ENCODE measurements at regions not wholly inside any gene's neighbourhood (a gene's known extent, or its start where the extent isn't known, plus 50 kb on each side); places are given as distances from the start of the nearest gene placed in this dataset.
"Not testable (repeated sequence)": the region's sequence is repeated elsewhere in the genome, so short reads cannot be mapped to it uniquely, and the experiment has no call there.

DNA sequence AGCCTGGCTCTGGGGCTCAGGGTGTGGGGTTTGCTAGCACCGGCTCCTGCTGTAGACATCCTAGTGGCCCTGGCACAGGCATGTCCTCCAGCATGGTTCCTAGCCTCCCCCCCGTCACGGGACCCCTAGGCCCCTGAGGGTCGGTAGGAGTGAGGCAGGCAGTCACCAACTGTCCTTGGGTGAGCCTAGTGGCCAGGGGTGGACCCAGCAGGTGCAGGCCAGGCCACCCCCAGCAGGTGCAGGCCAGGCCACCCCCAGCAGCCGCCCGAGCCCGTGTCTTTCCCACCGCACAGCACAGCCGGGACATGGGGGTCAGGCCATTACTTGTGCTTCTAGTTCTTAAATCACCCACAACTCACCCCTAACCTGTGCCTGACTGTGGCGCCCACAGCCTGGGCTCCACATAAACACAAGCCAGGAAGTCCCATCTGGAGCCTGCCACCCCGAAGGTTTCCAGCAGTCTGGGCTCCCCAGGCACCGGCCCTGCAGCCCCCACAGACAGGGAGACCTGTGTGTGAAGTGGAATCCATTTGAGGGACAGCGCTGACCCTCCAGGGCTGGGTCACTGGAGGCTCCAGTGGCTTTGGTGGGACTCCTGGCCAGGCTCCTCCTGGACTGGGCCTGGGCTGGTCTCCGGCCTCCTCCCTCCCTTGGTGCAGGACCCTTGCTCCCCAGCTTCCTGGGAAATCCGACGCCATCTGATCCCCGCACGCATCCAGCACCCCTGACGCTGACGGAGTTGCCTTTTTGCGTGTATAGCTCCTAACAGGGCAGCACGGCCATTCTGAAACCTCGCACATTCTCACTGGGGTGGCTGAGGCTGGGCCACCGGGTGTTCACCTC lies 114.1 kb upstream of the LPCAT1 start:
- no peak for DNase-seq (ENCODE audit: extremely low read depth, low read depth)
- TF ChIP-seq, protein P1, sequence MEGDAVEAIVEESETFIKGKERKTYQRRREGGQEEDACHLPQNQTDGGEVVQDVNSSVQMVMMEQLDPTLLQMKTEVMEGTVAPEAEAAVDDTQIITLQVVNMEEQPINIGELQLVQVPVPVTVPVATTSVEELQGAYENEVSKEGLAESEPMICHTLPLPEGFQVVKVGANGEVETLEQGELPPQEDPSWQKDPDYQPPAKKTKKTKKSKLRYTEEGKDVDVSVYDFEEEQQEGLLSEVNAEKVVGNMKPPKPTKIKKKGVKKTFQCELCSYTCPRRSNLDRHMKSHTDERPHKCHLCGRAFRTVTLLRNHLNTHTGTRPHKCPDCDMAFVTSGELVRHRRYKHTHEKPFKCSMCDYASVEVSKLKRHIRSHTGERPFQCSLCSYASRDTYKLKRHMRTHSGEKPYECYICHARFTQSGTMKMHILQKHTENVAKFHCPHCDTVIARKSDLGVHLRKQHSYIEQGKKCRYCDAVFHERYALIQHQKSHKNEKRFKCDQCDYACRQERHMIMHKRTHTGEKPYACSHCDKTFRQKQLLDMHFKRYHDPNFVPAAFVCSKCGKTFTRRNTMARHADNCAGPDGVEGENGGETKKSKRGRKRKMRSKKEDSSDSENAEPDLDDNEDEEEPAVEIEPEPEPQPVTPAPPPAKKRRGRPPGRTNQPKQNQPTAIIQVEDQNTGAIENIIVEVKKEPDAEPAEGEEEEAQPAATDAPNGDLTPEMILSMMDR (IDR thresholded peaks at IDR 0.05; ENCODE audit: low read depth, low read length) = no peak

DNA sequence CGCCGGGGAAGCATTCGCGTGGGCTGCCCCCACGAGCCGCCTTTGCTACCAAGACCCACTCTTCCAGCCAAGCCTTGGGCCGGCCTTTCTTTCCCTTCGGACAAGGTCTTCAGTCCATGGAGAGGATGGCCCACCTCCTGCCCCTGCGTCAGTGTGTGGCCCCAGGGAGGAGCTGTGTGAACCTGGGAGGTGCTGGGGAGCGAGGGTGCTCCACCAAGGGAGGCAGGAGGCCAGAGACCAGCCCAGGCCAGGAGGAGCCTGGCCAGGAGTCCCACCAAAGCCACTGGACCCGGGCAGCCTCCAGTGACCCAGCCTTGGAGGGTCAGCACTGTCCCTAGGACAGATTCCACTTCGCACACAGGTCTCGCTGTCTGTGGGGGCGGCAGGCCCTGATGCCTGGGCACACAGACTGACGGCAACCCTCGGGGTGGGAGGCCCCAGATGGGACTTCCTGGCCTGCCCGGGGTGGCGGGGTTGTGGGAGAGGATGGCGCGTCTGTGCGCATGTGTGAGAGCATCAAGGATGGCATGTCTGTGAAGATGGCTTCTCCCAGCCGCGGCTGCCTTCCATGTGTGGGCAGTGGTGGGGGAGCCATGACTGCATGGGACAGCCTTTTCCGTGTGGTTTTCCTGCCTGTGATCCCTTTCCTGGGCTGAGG lies 113.3 kb upstream of the LPCAT1 start:
- no peak for DNase-seq (ENCODE audit: extremely low read depth, low read depth)
- TF ChIP-seq, protein P1 (IDR thresholded peaks at IDR 0.05; ENCODE audit: low read depth, low read length) = no peak

DNA sequence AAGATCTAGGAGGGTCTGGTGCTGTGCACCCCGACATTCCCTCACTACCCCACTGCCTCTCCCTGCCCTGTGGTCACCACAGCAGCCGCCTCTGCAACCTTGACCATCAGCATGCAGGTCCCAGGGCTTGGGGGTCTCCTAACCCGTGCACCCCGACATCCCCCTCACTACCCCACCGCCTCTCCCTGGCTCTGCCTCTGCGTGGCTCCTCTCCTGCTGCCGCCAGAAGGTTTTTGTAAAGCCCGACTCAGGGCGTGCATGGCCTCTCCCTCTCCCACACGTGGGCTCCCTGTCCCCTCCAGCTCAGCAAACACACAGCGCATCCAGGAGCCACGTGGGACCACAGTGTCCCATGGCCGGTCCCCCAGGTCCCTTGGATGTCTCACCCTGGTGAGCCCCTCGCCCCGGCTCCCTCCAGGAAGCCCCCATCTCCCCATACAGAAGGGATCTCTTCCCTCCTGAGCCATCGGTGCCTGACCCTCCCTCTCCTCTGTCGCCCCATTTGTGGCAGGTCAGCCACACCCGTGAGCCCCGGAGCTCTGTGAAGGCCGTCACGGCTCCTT lies 112.5 kb upstream of the LPCAT1 start:
- DNase-seq (ENCODE audit: extremely low read depth, low read depth) = not testable (repeated sequence)

DNA sequence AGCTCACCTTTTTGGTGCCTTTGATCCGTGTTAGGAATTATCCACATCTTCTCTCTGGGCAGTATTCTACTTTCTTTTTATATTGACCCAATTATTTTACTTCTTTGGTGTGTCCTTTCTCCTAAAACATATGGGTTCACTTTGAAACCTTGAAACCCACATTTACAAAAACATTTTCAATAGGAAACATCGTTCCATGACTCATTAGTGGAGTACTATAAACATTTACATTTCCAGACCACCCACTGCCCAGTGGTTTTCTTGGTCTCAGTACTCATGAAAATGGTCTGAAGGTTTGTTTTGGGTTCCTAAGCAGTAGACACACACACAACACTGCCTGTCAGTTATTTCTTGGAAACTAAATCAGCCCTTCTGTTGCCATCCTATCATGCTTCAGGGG lies 111.7 kb upstream of the LPCAT1 start:
- DNase-seq (ENCODE audit: extremely low read depth, low read depth) = not testable (repeated sequence)

DNA sequence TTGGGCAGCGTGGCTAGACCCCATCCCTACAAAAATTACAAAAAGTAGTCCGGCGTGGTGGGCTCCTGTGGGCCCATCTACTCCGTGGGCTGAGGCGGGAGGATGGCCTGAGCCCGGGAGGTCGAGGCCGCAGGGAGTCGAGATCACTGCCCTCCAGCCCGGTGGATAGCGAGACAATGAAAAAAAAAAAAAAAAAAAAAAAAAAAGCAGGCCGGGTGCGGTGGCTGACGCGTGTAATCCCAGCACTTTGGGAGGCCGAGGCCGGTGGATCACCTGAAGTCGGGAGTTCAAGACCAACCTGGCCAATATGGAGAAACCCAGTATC lies 110.5 kb upstream of the LPCAT1 start:
- DNase-seq (ENCODE audit: extremely low read depth, low read depth) = no peak
- TF ChIP-seq, protein P1 (IDR thresholded peaks at IDR 0.05; ENCODE audit: low read depth, low read length) = no peak

DNA sequence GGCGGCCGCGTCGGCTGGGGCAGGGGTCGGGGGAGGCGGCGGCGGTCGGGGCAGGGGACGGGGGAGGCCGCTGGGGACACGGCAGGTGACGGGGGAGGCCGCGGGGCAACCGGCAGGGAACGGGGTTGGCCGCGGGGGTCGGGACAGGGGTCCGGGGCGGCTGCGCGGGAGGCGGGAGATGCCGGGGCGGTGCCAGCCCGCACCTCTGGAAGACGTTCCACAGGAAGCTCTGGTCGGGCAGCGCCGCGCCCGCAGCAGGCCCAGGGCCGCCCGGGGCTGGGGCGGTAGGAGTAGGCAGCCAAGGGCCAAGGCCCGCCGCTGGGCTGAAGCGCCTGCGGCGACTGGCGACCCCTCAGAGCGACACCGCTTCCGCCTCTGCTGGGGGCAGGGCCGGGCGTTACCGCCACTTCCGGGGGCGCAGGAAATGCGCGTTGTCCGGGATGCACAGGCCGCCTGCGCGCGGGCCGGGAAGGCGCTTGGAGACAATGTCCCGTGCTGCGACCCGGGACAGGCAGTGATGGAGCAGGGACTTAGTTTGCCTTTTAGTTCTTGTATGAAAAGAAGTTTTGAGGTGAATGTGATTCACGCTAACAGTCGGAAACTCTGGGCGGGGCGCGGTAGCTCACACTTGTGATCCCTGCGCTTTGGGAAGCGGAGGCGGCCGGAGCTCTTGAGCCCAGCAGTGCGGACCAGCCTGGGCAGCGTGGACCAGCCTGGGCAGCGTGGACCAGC lies 110.0 kb upstream of the LPCAT1 start:
- peak; percentile 30 for DNase-seq (ENCODE audit: extremely low read depth, low read depth)
- TF ChIP-seq, protein P1 (IDR thresholded peaks at IDR 0.05; ENCODE audit: low read depth, low read length) = no peak

DNA sequence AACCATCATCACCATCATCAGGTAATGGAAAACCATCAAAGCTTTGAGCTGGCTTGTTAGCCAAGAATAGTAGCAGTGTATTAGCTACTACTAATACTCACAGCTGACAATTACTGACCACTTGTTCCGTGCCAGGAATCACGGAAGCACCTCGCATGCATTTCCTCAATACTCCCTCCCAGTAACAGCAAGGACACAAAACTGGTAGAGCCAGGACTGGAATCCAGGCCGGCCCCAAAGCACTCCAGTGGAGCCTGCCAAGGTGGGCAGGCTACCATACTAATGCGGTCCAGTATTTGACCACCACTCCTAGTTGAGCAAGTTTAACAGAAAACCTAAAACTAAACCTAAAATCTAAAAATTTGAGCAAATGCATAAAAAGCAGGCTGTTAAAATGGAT lies 107.2 kb upstream of the LPCAT1 start:
- DNase-seq (ENCODE audit: extremely low read depth, low read depth) = not testable (repeated sequence)

DNA sequence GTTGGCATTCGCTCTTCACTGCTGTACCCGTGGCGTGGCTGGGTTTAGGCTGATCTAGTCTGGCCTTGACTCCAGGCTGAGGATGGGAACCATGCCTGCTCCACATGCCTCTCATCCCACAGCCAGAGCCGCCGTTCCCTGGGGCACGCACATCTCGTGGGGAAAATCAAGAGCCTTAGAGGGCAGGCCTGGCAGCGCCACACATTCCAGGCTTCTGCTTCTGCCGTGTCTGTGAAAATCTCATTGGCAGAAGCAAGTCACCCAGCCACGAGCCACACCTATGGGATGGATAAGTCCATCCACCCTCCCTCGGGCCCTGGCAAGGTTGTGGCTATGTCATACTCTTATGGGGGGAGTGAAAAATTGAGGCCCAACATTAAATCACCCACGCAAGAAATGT lies 102.6 kb upstream of the LPCAT1 start:
- not testable (repeated sequence) for DNase-seq (ENCODE audit: extremely low read depth, low read depth)

DNA sequence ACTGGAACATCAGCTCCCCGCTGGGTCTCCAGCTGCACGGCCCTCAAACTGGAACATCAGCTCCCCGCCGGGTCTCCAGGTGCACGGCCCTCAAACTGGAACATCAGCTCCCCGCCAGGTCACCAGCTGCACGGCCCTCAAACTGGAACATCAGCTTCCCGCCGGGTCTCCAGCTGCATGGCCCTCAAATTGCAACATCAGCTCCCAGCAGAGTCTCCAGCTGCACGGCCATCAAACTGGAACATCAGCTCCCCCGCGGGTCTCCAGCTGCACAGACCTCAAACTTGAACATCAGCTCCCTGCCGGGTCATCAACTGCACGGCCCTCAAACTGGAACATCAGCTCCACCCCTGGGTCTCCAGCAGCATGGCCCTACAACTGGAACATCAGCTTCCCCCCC lies 95.8 kb upstream of the LPCAT1 start:
- DNase-seq (ENCODE audit: extremely low read depth, low read depth) = not testable (repeated sequence)

DNA sequence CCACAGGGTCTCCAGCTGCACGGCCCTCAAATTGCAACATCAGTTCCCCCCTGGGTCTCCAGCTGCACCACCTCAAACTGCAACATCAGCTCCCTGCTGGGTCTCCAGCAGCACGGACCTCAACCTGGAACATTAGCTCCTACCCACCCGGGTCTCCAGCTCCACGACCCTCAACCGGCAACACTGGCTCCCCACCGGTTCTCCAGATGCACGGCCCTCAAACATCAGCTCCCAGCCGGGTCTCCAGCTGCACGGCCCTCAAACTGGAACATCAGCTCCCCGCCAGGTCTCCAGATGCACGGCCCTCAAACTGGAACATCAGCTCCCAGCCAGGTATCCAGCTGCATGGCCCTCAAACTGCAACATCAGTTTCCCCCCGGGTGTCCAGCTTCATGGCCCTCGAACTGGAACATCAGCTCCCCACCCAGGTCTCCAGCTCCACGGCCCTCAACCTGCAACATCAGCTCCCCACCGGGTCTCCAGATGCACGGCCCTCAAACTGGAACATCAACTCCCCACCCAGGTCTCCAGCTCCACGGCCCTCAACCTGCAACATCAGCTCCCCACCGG lies 94.6 kb upstream of the LPCAT1 start:
- not testable (repeated sequence) for DNase-seq (ENCODE audit: extremely low read depth, low read depth)

DNA sequence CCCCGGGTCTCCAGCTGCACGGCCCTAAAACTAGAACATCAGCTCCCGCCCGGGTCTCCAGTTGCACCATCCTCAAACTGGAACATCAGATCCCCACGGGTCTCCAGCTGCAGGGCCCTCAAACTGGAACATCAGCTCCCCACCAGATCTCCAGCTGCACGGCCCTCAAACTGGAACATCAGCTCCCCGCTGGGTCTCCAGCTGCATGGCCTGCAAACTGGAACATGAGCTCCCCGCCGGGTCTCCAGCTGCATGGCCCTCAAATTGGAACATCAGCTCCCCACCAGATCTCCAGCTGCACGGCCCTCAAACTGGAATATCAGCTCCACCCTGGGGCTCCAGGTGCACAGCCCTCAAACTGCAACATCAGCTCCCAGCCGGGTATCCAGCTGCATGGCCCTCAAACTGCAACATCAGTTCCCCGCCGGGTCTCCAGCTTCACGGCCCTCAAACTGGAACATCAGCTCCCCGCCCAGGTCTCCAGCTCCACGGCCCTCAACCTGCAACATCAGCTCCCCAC lies 93.5 kb upstream of the LPCAT1 start:
- DNase-seq (ENCODE audit: extremely low read depth, low read depth) = not testable (repeated sequence)

DNA sequence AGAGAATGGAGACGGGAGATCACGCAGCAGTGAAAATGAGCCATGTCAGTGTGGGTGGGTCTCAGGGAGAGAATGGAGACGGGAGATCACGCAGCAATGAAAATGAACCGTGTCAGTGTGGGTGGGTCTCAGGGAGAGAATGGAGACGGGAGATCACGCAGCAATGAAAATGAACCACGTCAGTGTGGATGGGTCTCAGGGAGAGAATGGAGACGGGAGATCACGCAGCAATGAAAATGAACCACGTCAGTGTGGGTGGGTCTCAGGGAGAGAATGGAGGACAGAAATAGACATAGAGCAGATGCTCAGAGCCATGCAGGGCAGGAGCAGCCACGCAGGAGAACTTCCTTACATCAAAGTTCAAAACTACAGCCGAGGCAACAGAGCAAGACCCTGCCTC lies 89.8 kb upstream of the LPCAT1 start:
- DNase-seq (ENCODE audit: extremely low read depth, low read depth) = not testable (repeated sequence)

DNA sequence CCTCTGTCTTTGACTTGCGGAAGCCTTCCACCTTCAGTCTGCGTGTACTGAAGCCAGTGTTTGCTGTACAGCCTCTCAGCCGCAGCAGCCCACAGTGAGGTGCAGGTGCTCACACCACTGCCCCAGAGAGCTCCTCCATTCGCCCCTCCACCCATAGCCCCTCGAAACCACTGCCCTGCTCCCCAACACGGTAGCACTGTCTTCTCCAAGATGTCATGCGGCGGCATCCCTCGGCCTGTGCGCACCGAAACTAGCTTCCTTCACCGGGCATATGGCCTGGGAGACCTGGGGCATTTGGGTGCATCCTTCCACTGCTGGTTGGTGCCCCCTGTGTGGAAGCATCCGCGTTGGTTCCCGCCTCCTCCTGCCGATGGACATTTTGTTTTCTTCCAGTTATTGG lies 86.8 kb upstream of the LPCAT1 start:
- not testable (repeated sequence) for DNase-seq (ENCODE audit: extremely low read depth, low read depth)

DNA sequence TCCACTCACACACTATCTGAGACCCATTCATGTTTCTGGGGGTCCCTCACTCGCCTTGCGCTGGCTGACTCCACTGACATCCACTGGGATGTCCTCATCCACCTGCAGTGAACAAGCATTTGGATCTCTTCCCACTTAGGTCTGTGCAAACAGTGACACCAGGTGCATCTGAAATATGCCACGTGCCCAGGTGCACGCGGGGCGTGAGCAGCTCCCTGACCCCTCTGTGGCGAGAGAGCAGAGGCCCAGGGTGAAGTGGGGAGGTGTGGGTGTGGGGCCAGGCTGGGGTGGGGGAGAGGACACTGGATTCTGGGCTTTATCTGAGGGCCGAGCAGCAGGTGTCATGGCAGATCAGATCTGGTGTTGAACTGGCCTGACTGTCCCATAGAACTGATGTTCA lies 85.4 kb upstream of the LPCAT1 start:
- not testable (repeated sequence) for DNase-seq (ENCODE audit: extremely low read depth, low read depth)

DNA sequence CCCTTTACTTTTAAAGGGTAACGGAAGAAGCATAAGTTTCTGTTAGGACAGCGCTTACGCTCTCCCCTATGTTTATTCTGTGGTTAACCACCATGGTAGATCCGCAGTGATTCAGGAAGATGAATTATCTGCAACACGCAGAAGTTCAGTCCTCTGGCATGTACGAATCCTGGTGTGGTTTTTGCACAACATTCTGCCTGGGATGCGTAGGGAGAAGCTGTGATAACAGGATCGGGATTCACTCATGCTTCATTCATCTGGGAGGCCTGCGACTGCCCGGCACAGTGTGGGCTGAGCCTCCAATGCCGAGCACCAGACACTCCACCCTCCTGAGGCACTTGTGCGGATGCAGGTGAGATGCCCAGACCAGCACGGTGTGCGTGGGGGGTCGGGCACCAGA lies 84.6 kb upstream of the LPCAT1 start:
- peak; percentile 52 for DNase-seq (ENCODE audit: extremely low read depth, low read depth)

All from AG09319 (cell line).